Progenitor cell of endocrine pancreas (in vitro differentiated cells): ENCODE measurements at regions not wholly inside any gene's neighbourhood (a gene's known extent, or its start where the extent isn't known, plus 50 kb on each side); places are given as distances from the start of the nearest gene placed in this dataset.

Experiments
- DNase-seq: peaks from one replicate; pipeline ENCODE4 v3.0.0; 2021; ENCODE audit warnings: low spot score; ENCODE audit not compliant: unreplicated experiment
- H3K27ac Mint-ChIP-seq: 2 replicates; pipeline ENCODE4 v1.8.0; 2021; ENCODE audit warnings: mild to moderate bottlenecking, moderate library complexity, mixed read lengths
- H3K27me3 Mint-ChIP-seq: 2 replicates; pipeline ENCODE4 v1.8.0; 2021; ENCODE audit warnings: mixed read lengths
- H3K36me3 Mint-ChIP-seq: 2 replicates; pipeline ENCODE4 v1.8.0; 2022; ENCODE audit warnings: mixed read lengths; ENCODE audit not compliant: insufficient read depth
- H3K4me1 Mint-ChIP-seq: 2 replicates; pipeline ENCODE4 v1.8.0; 2021; ENCODE audit warnings: low read depth, mixed read lengths
- H3K4me3 Mint-ChIP-seq: 2 replicates; pipeline ENCODE4 v1.8.0; 2021; ENCODE audit warnings: low read depth, mild to moderate bottlenecking, moderate library complexity, mixed read lengths
- H3K9me3 Mint-ChIP-seq: 2 replicates; pipeline ENCODE4 v1.8.0; 2021; ENCODE audit warnings: low read depth, mixed read lengths
- CTCF ChIP-seq: fragments of 200-600 bp; sonication (generic); IDR thresholded peaks from one replicate; pipeline ENCODE4 v1.5.0; 2021; ENCODE audit warnings: antibody characterized with exemption, mild to moderate bottlenecking; ENCODE audit not compliant: unreplicated experiment

- no peaks in the 10 kb centered on the region for H3K36me3 Mint-ChIP-seq
- peaks cover 12% of the 10 kb centered on the region for H3K9me3 Mint-ChIP-seq
- H3K27me3 Mint-ChIP-seq = peaks cover 19% of the 10 kb centered on the region
- no peak for TF ChIP-seq CTCF
- no peak overlapping the region for H3K4me3 Mint-ChIP-seq
- no peaks in the 10 kb centered on the region for H3K4me1 Mint-ChIP-seq
- no peak overlapping the region for H3K27ac Mint-ChIP-seq
- no peak for DNase-seq
Measured at GRCh38 chr11:112417339-112417738, 156.7 kb upstream of the PLET1 start.

- no peaks in the 10 kb centered on the region for H3K36me3 Mint-ChIP-seq
Measured at GRCh38 chr11:112418438-112418837, 157.8 kb upstream of the PLET1 start.

GRCh38 chr11:112421879-112422278 lies 161.2 kb upstream of the PLET1 start:
- H3K27ac Mint-ChIP-seq = no peak overlapping the region
- no peaks in the 10 kb centered on the region for H3K4me1 Mint-ChIP-seq
- H3K27me3 Mint-ChIP-seq = peaks cover 25% of the 10 kb centered on the region
- no peak for DNase-seq
- no peaks in the 10 kb centered on the region for H3K36me3 Mint-ChIP-seq
- H3K9me3 Mint-ChIP-seq = peaks cover 2% of the 10 kb centered on the region
- no peak overlapping the region for H3K4me3 Mint-ChIP-seq
- no peak for TF ChIP-seq CTCF

More at GRCh38 chr11:112418438-112418837, 157.8 kb upstream of the PLET1 start:
- Mint-ChIP-seq H3K4me3 (no peak overlapping the region), H3K27me3 (peaks cover 24% of the 10 kb centered on the region), H3K4me1 (no peaks in the 10 kb centered on the region), H3K27ac (no peak overlapping the region), H3K9me3 (peaks cover 12% of the 10 kb centered on the region)
- no peak for DNase-seq
- TF ChIP-seq CTCF = no peak

- H3K4me1 Mint-ChIP-seq = no peaks in the 10 kb centered on the region
- peaks cover 15% of the 10 kb centered on the region for H3K27me3 Mint-ChIP-seq
- H3K4me3 Mint-ChIP-seq = no peak overlapping the region
- H3K36me3 Mint-ChIP-seq = no peaks in the 10 kb centered on the region
- no peak for TF ChIP-seq CTCF
- H3K9me3 Mint-ChIP-seq = peaks cover 15% of the 10 kb centered on the region
- no peak for DNase-seq
- H3K27ac Mint-ChIP-seq = no peak overlapping the region
Measured at GRCh38 chr11:112425121-112425520, 164.5 kb upstream of the PLET1 start.

GRCh38 chr11:112437096-112437495 lies 176.4 kb upstream of the PLET1 start:
- Mint-ChIP-seq H3K27me3 (peaks cover 3% of the 10 kb centered on the region), H3K4me1 (no peaks in the 10 kb centered on the region), H3K36me3 (no peaks in the 10 kb centered on the region), H3K4me3 (no peak overlapping the region), H3K27ac (no peak overlapping the region), H3K9me3 (peaks cover 13% of the 10 kb centered on the region)
- DNase-seq = no peak
- no peak for TF ChIP-seq CTCF

GRCh38 chr11:112439614-112440013 lies 179.0 kb upstream of the PLET1 start:
- Mint-ChIP-seq H3K36me3 (peaks cover 2% of the 10 kb centered on the region), H3K27me3 (peaks cover 3% of the 10 kb centered on the region), H3K4me1 (no peaks in the 10 kb centered on the region), H3K9me3 (peaks cover 16% of the 10 kb centered on the region), H3K4me3 (no peak overlapping the region), H3K27ac (no peak overlapping the region)
- TF ChIP-seq CTCF = no peak
- no peak for DNase-seq
